Naive B cell (primary cell): ENCODE measurements at regions not wholly inside any gene's neighbourhood (a gene's known extent, or its start where the extent isn't known, plus 50 kb on each side); places are given as distances from the start of the nearest gene placed in this dataset.

Experiments
- ATAC-seq, 2 donors: fragments of 150-1000 bp; cut with Tn5 transposase; 2 replicates each; pipeline ENCODE4 v1.10.0; 2021; ENCODE audit warnings: low read depth in 2 of 2, mild to moderate bottlenecking in 2 of 2, moderate library complexity in 2 of 2
- DNase-seq: peaks from one replicate; pipeline ENCODE4 v3.0.0; 2022
- H3K27ac Mint-ChIP-seq, 6 donors: one replicate each; pipeline ENCODE4 v1.8.0; 2020 to 2022; ENCODE audit warnings: mild to moderate bottlenecking in 6 of 6, mixed read lengths in 6 of 6, moderate library complexity in 5 of 6, inconsistent platforms in 2 of 6
- H3K27me3 Mint-ChIP-seq, 3 donors: one replicate each; pipeline ENCODE4 v1.8.0; 2021 to 2022; ENCODE audit warnings: mixed read lengths in 3 of 3, mild to moderate bottlenecking in 1 of 3
- H3K36me3 Mint-ChIP-seq, 2 donors: one replicate each; pipeline ENCODE4 v1.8.0; 2020 to 2022; ENCODE audit warnings: mixed read lengths in 2 of 2, inconsistent platforms in 1 of 2, mild to moderate bottlenecking in 1 of 2
- H3K4me1 Mint-ChIP-seq, 3 donors: one replicate each; pipeline ENCODE4 v1.8.0; 2020 to 2022; ENCODE audit warnings: mixed read lengths in 3 of 3, inconsistent platforms in 1 of 3, mild to moderate bottlenecking in 1 of 3, moderate library complexity in 1 of 3
- H3K4me3 Mint-ChIP-seq, 8 donors: one replicate each; pipeline ENCODE4 v1.8.0; 2020 to 2022; ENCODE audit warnings: mild to moderate bottlenecking in 8 of 8, mixed read lengths in 8 of 8, moderate library complexity in 8 of 8, inconsistent platforms in 2 of 8
- H3K9me3 Mint-ChIP-seq, 7 donors: one replicate each; pipeline ENCODE4 v1.8.0; 2020 to 2022; ENCODE audit warnings: mixed read lengths in 7 of 7, mild to moderate bottlenecking in 5 of 7, inconsistent platforms in 2 of 7, moderate library complexity in 1 of 7

DNA sequence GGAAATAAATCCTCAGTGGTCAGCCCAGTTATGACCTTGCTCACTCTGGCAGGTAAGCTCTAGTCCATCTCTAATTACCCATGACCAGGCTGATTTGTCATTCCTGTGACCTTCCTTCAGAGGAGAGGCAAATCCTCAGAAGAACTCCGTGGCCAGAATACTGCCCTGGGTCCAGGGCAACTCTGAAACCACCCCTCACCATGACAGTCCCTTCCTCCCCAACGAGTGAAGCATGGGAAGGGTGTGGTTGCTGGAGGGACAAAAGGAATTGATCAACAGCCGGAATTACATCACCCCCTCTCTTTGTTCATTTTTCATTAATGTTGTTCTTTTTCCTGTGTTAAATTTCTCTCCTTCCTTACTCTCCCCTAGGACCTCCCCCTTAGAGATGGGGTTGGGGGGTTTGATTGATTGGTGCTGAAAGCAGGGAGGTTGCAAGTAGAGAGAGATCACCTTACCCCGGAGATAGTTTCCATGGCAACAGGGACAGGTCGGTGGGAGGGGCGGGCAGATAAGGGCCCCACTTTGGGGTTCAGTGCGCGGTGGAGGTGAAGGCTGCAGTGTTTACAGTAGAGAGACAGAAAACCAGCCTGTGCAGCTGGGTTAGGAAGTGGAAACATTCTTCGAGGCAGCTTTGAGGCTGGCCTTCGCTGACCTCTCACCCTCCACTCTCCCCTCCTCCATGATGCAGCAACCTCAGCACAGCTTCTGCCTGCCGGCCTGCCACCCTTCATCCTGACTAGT is 647.4 kb downstream of the BCOR start:
- peaks cover 0 to 2% (median 0%) of the 10 kb centered on the region in 7 donors for H3K9me3 Mint-ChIP-seq
- no peak overlapping the region for H3K27ac Mint-ChIP-seq
- H3K4me3 Mint-ChIP-seq: peak overlapping the region in 1 of 8 donors; percentile 0

DNA sequence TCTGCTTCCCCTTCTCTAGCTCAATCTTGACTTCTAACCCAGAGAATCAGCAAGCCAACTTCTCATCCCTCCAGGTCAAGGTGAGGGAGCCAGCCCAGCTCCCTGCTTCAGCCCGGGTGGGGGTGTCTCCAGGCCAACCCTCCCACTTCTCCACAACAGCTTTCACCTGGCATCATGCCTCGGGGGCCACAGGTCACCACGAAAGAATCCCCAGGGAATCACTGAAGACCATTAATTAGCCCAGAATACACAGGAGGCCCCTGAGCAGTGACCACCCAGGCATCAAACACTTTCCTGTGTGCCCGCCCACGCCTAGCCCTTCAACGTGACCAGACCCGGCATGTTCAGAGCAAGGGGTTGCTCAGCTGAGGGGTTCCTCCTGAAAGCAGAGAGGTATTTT is 646.7 kb downstream of the BCOR start:
- peak overlapping the region in 1 of 8 donors; percentile 16 for H3K4me3 Mint-ChIP-seq
- H3K36me3 Mint-ChIP-seq: no peaks in the 10 kb centered on the region
- H3K27me3 Mint-ChIP-seq: peaks cover 4 to 40% (median 5%) of the 10 kb centered on the region in 3 donors
- H3K9me3 Mint-ChIP-seq: peaks cover 0 to 2% (median 0%) of the 10 kb centered on the region in 7 donors
- no peak overlapping the region for H3K27ac Mint-ChIP-seq
- ATAC-seq: no peak
- no peak for DNase-seq
- H3K4me1 Mint-ChIP-seq: peaks cover 3 to 13% (median 6%) of the 10 kb centered on the region in 3 donors

More for the DNA sequence above, 647.4 kb downstream of the BCOR start:
- ATAC-seq (no peak), DNase-seq (no peak)
- Mint-ChIP-seq H3K27me3 (peaks cover 4 to 40% (median 5%) of the 10 kb centered on the region in 3 donors), H3K36me3 (no peaks in the 10 kb centered on the region), H3K4me1 (peaks cover 3 to 14% (median 9%) of the 10 kb centered on the region in 3 donors)

DNA sequence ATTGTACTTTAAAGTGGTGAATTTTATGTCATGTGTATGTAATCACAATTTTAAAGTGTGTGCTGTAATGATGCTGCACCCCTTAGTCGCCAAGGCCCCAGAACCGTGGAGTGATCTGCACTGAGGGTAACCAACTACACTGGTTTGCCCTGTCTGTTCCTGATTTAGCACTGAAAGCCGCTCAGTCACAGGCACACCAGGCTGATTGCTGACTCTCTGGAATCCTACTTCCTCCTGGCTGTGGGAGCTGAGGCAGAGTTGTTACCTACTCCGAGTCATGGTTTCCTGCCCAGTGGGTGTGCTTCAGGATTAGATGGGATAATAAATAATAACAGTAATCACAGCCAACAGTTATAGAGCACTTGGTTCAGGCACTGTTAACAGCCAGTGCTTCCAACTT is 645.4 kb downstream of the BCOR start:
- ATAC-seq: no peak
- Mint-ChIP-seq H3K27me3 (peaks cover 4 to 40% (median 5%) of the 10 kb centered on the region in 3 donors), H3K4me1 (peaks cover 3 to 13% (median 6%) of the 10 kb centered on the region in 3 donors), H3K36me3 (no peaks in the 10 kb centered on the region), H3K9me3 (peaks cover 0 to 5% (median 2%) of the 10 kb centered on the region in 7 donors), H3K27ac (no peak overlapping the region), H3K4me3 (no peak overlapping the region)
- no peak for DNase-seq

GRCh38 chrX:39453889-39454621 is 643.7 kb downstream of the BCOR start:
- H3K4me3 Mint-ChIP-seq: no peak overlapping the region
- peaks cover 3 to 13% (median 6%) of the 10 kb centered on the region in 3 donors for H3K4me1 Mint-ChIP-seq
- H3K9me3 Mint-ChIP-seq: peaks cover 0 to 5% (median 2%) of the 10 kb centered on the region in 7 donors
- peaks cover 4 to 31% (median 5%) of the 10 kb centered on the region in 3 donors for H3K27me3 Mint-ChIP-seq
- peak overlapping the region in 1 of 6 donors; percentile 59 for H3K27ac Mint-ChIP-seq
- no peak for ATAC-seq
- no peak for DNase-seq
- H3K36me3 Mint-ChIP-seq: no peaks in the 10 kb centered on the region

GRCh38 chrX:39456894-39457604 is 640.7 kb downstream of the BCOR start:
- H3K36me3 Mint-ChIP-seq: no peaks in the 10 kb centered on the region
- DNase-seq (no peak), ATAC-seq (no peak)
- H3K9me3 Mint-ChIP-seq: peaks cover 0 to 5% (median 2%) of the 10 kb centered on the region in 7 donors
- H3K27me3 Mint-ChIP-seq: peaks cover 4 to 13% (median 5%) of the 10 kb centered on the region in 3 donors
- no peaks in the 10 kb centered on the region for H3K4me1 Mint-ChIP-seq
- no peak overlapping the region for H3K27ac Mint-ChIP-seq
- H3K4me3 Mint-ChIP-seq: no peak overlapping the region

- Mint-ChIP-seq H3K4me3 (no peak overlapping the region), H3K9me3 (peaks cover 0 to 5% (median 2%) of the 10 kb centered on the region in 7 donors), H3K27me3 (peaks cover 2 to 21% (median 12%) of the 10 kb centered on the region in 3 donors), H3K27ac (no peak overlapping the region), H3K4me1 (no peaks in the 10 kb centered on the region), H3K36me3 (no peaks in the 10 kb centered on the region)
- DNase-seq: no peak
- no peak for ATAC-seq
Measured at GRCh38 chrX:39458779-39459178, 639.0 kb downstream of the BCOR start.

GRCh38 chrX:39459204-39459603 is 638.6 kb downstream of the BCOR start:
- Mint-ChIP-seq H3K4me3 (no peak overlapping the region), H3K27ac (no peak overlapping the region), H3K36me3 (no peaks in the 10 kb centered on the region), H3K4me1 (no peaks in the 10 kb centered on the region), H3K9me3 (peaks cover 0 to 5% (median 2%) of the 10 kb centered on the region in 7 donors), H3K27me3 (peaks cover 0 to 22% (median 12%) of the 10 kb centered on the region in 3 donors)
- DNase-seq: no peak
- ATAC-seq: no peak

- peaks cover 0 to 5% (median 2%) of the 10 kb centered on the region in 7 donors for H3K9me3 Mint-ChIP-seq
- peaks cover 0 to 29% (median 12%) of the 10 kb centered on the region in 3 donors for H3K27me3 Mint-ChIP-seq
- no peaks in the 10 kb centered on the region for H3K36me3 Mint-ChIP-seq
- DNase-seq: no peak
- no peak for ATAC-seq
- H3K4me3 Mint-ChIP-seq: no peak overlapping the region
- peaks cover 0 to 4% (median 0%) of the 10 kb centered on the region in 3 donors for H3K4me1 Mint-ChIP-seq
- H3K27ac Mint-ChIP-seq: no peak overlapping the region
Measured at GRCh38 chrX:39459952-39460351, 637.8 kb downstream of the BCOR start.

GRCh38 chrX:39460499-39460898 is 637.3 kb downstream of the BCOR start:
- Mint-ChIP-seq H3K27me3 (peaks cover 0 to 32% (median 12%) of the 10 kb centered on the region in 3 donors), H3K27ac (no peak overlapping the region), H3K4me1 (peaks cover 0 to 4% (median 0%) of the 10 kb centered on the region in 3 donors), H3K9me3 (peaks cover 0 to 5% (median 2%) of the 10 kb centered on the region in 7 donors), H3K4me3 (peak overlapping the region in 1 of 8 donors; percentile 63), H3K36me3 (no peaks in the 10 kb centered on the region)
- DNase-seq (no peak), ATAC-seq (no peak)

GRCh38 chrX:39462835-39463234 is 634.9 kb downstream of the BCOR start:
- no peak overlapping the region for H3K4me3 Mint-ChIP-seq
- no peak for ATAC-seq
- H3K27me3 Mint-ChIP-seq: peaks cover 0 to 32% (median 7%) of the 10 kb centered on the region in 3 donors
- peaks cover 0 to 4% (median 0%) of the 10 kb centered on the region in 3 donors for H3K4me1 Mint-ChIP-seq
- H3K9me3 Mint-ChIP-seq: peaks cover 0 to 2% (median 0%) of the 10 kb centered on the region in 7 donors
- DNase-seq: no peak
- peak overlapping the region in 2 of 6 donors; percentile 65 to 92 for H3K27ac Mint-ChIP-seq
- no peaks in the 10 kb centered on the region for H3K36me3 Mint-ChIP-seq

GRCh38 chrX:39464253-39464652 is 633.5 kb downstream of the BCOR start:
- peaks cover 0 to 32% (median 7%) of the 10 kb centered on the region in 3 donors for H3K27me3 Mint-ChIP-seq
- no peak for DNase-seq
- ATAC-seq: no peak
- peaks cover 0 to 4% (median 0%) of the 10 kb centered on the region in 3 donors for H3K4me1 Mint-ChIP-seq
- H3K4me3 Mint-ChIP-seq: no peak overlapping the region
- H3K36me3 Mint-ChIP-seq: no peaks in the 10 kb centered on the region
- peak overlapping the region in 1 of 6 donors; percentile 28 for H3K27ac Mint-ChIP-seq
- peaks cover 0 to 2% (median 0%) of the 10 kb centered on the region in 7 donors for H3K9me3 Mint-ChIP-seq

- Mint-ChIP-seq H3K4me1 (peaks cover 0 to 4% (median 0%) of the 10 kb centered on the region in 3 donors), H3K36me3 (no peaks in the 10 kb centered on the region), H3K4me3 (no peak overlapping the region), H3K9me3 (peaks cover 0 to 3% (median 0%) of the 10 kb centered on the region in 7 donors), H3K27ac (no peak overlapping the region), H3K27me3 (peaks cover 0 to 36% (median 7%) of the 10 kb centered on the region in 3 donors)
- ATAC-seq (no peak), DNase-seq (no peak)
Measured at GRCh38 chrX:39465467-39465866, 632.3 kb downstream of the BCOR start.

DNA sequence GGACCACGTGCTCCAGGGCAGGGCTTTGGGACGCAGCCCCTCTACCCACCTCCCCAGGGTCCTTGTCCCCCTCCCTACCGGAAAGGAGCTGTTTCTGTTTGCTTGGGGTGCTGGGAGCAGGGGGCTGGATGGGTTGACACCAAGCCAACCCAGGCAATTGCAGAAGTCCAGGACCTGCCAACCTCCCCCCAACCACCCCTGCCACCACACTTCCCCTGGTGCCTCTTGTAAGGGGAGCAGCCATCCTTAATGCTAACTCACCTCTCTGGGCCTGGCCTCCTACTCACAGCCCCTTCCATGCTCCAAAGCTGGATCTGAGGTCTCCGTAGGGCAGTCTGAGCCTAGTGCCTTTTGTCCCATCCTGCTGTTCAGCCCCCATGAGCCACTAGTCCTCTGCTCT is 631.9 kb downstream of the BCOR start:
- peaks cover 0 to 4% (median 0%) of the 10 kb centered on the region in 3 donors for H3K4me1 Mint-ChIP-seq
- H3K4me3 Mint-ChIP-seq: no peak overlapping the region
- no peaks in the 10 kb centered on the region for H3K36me3 Mint-ChIP-seq
- ATAC-seq (no peak), DNase-seq (no peak)
- peaks cover 0 to 40% (median 7%) of the 10 kb centered on the region in 3 donors for H3K27me3 Mint-ChIP-seq
- H3K27ac Mint-ChIP-seq: peak overlapping the region in 1 of 6 donors; percentile 93
- H3K9me3 Mint-ChIP-seq: peaks cover 0 to 3% (median 0%) of the 10 kb centered on the region in 7 donors
